H7 (cell line): ENCODE measurements at regions not wholly inside any gene's neighbourhood (a gene's known extent, or its start where the extent isn't known, plus 50 kb on each side); places are given as distances from the start of the nearest gene placed in this dataset.

Experiments used
- DNase-seq: peaks from one replicate; pipeline ENCODE4 v3.0.0; 2012
- H3K27me3 ChIP-seq: 2 replicates; pipeline ENCODE4 v1.6.0; 2011; ENCODE audit warnings: mild to moderate bottlenecking, low read length; ENCODE audit not compliant: control insufficient read depth, insufficient read depth
- H3K36me3 ChIP-seq: replicated peaks from 2 replicates; pipeline ENCODE4 v1.5.1; 2011; ENCODE audit warnings: low read length; ENCODE audit not compliant: control insufficient read depth, insufficient read depth
- H3K4me3 ChIP-seq: 2 replicates; pipeline ENCODE4 v1.5.1; 2011; ENCODE audit warnings: low read depth, mild to moderate bottlenecking, control low read depth, low read length, moderate library complexity; ENCODE audit not compliant: insufficient read depth

- no peak overlapping the region for H3K4me3 ChIP-seq
- H3K27me3 ChIP-seq, result no peaks in the 10 kb centered on the region
- no peak for DNase-seq
- H3K36me3 ChIP-seq, result no peaks in the 10 kb centered on the region
Observed at GRCh38 chr1:31521761-31522555, 54.4 kb upstream of the TINAGL1 start.

DNA sequence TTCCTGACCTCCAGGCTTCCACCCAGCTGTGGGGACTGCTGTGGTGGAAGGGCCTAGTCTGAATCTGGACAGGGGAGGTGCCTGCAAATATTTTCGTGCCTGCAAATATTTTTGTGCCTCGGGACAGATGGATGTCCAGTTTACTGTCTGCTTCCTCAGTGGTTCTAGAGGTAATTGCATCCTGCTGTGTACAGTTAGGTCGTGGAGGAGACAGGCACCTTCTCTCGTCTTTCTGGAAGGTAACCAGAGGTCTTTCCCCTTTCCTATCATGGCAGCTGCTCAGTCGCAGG is 53.8 kb upstream of the TINAGL1 start:
- H3K4me3 ChIP-seq, result no peak overlapping the region
- no peak for DNase-seq
- H3K36me3 ChIP-seq, result no peaks in the 10 kb centered on the region
- H3K27me3 ChIP-seq, result no peaks in the 10 kb centered on the region

- DNase-seq, result no peak
- Histone ChIP-seq H3K27me3 (no peaks in the 10 kb centered on the region), H3K36me3 (no peaks in the 10 kb centered on the region), H3K4me3 (no peak overlapping the region)
Observed at GRCh38 chr1:31523012-31523411, 53.3 kb upstream of the TINAGL1 start.

- no peak for DNase-seq
- Histone ChIP-seq H3K4me3 (no peak overlapping the region), H3K36me3 (no peaks in the 10 kb centered on the region), H3K27me3 (no peaks in the 10 kb centered on the region)
Observed at GRCh38 chr1:31523769-31524168, 52.5 kb upstream of the TINAGL1 start.

GRCh38 chr1:31524186-31524901 is 52.0 kb upstream of the TINAGL1 start:
- DNase-seq, result no peak
- Histone ChIP-seq H3K36me3 (no peaks in the 10 kb centered on the region), H3K27me3 (no peaks in the 10 kb centered on the region), H3K4me3 (no peak overlapping the region)
